ENCODE measurements at regions not wholly inside any gene's neighbourhood (a gene's known extent, or its start where the extent isn't known, plus 50 kb on each side); places are given as distances from the start of the nearest gene placed in this dataset.

- TF ChIP-seq CTCF (IDR thresholded peaks at IDR 0.05; ENCODE audit: low read length) (no peak), EZH2 (optimal IDR thresholded peaks at IDR 0.05; ENCODE audit: low read depth, low read length) (no peak), EZH2phosphoT487 (IDR thresholded peaks at IDR 0.05; ENCODE audit: low read length) (no peak)
Measured at GRCh38 chr11:27874998-27875830, 175.0 kb upstream of the BDNF start.

All from MM.1S (cell line).